HG03575 (cell line): ENCODE measurements at regions not wholly inside any gene's neighbourhood (a gene's known extent, or its start where the extent isn't known, plus 50 kb on each side); places are given as distances from the start of the nearest gene placed in this dataset.

Experiments
- ATAC-seq: cut with Tn5 transposase; IDR thresholded peaks from one replicate; pipeline ENCODE4 v1.9.1; 2021; ENCODE audit not compliant: unreplicated experiment, insufficient number of reproducible peaks, low FRiP score; ENCODE audit errors: extremely low read depth

- no peak for ATAC-seq
These were observed 560.8 kb upstream of the CELF2 start for GRCh38 chr10:10456856-10457255.

GRCh38 chr10:10460451-10460850, 557.2 kb upstream of the CELF2 start:
- ATAC-seq, result no peak

- ATAC-seq, result no peak
These were observed 555.3 kb upstream of the CELF2 start for GRCh38 chr10:10462151-10462941.

GRCh38 chr10:10471758-10472157, 545.9 kb upstream of the CELF2 start:
- no peak for ATAC-seq

- no peak for ATAC-seq
These were observed 541.9 kb upstream of the CELF2 start for GRCh38 chr10:10475812-10476211.

- ATAC-seq, result no peak
These were observed 539.8 kb upstream of the CELF2 start for GRCh38 chr10:10477844-10478243.

- ATAC-seq, result no peak
These were observed 538.2 kb upstream of the CELF2 start for GRCh38 chr10:10479465-10479864.

- no peak for ATAC-seq
These were observed 535.1 kb upstream of the CELF2 start for GRCh38 chr10:10482613-10483012.

- ATAC-seq, result no peak
These were observed 528.6 kb upstream of the CELF2 start for GRCh38 chr10:10489076-10489475.

- no peak for ATAC-seq
These were observed 527.7 kb upstream of the CELF2 start for GRCh38 chr10:10489805-10490571.

- ATAC-seq, result no peak
These were observed 527.1 kb upstream of the CELF2 start for GRCh38 chr10:10490581-10490980.

- ATAC-seq, result no peak
These were observed 525.3 kb upstream of the CELF2 start for GRCh38 chr10:10492420-10492819.

GRCh38 chr10:10493833-10494232, 523.8 kb upstream of the CELF2 start:
- no peak for ATAC-seq

GRCh38 chr10:10497245-10497644, 520.4 kb upstream of the CELF2 start:
- ATAC-seq, result no peak

- no peak for ATAC-seq
These were observed 518.9 kb upstream of the CELF2 start for GRCh38 chr10:10498781-10499180.

- no peak for ATAC-seq
These were observed 517.8 kb upstream of the CELF2 start for GRCh38 chr10:10499839-10500238.

- no peak for ATAC-seq
These were observed 516.7 kb upstream of the CELF2 start for GRCh38 chr10:10500937-10501336.

- ATAC-seq, result no peak
These were observed 513.9 kb upstream of the CELF2 start for GRCh38 chr10:10503772-10504171.

- ATAC-seq, result no peak
These were observed 509.5 kb upstream of the CELF2 start for GRCh38 chr10:10508211-10508610.

GRCh38 chr10:10510179-10510578, 507.5 kb upstream of the CELF2 start:
- ATAC-seq, result no peak
